CD4-positive, CD25-positive, alpha-beta regulatory T cell (primary cell): ENCODE measurements at regions not wholly inside any gene's neighbourhood (a gene's known extent, or its start where the extent isn't known, plus 50 kb on each side); places are given as distances from the start of the nearest gene placed in this dataset.

Experiments
- ATAC-seq, 2 donors: fragments of 150-1000 bp; cut with Tn5 transposase; one replicate each; pipeline ENCODE4 v1.10.0; 2021; ENCODE audit warnings: low read depth in 2 of 2, moderate number of reproducible peaks in 2 of 2, moderate library complexity in 1 of 2
- DNase-seq, 3 donors: peaks; one replicate each; pipeline versions ENCODE4 v3.0.0 to v3.0.0-alpha.2; 2012 to 2022; ENCODE audit warnings: mixed read lengths in 1 of 3
- H3K27ac ChIP-seq: one replicate; pipeline ENCODE4 v1.7.0; 2013; ENCODE audit warnings: mild to moderate bottlenecking, low read length; ENCODE audit not compliant: insufficient read depth, poor library complexity, severe bottlenecking
- H3K27me3 ChIP-seq: one replicate; pipeline ENCODE4 v1.7.0; 2013; ENCODE audit warnings: low read length; ENCODE audit not compliant: control insufficient read depth, insufficient read depth
- H3K36me3 ChIP-seq: one replicate; pipeline ENCODE4 v1.7.0; 2013; ENCODE audit warnings: mild to moderate bottlenecking, low read length, moderate library complexity; ENCODE audit not compliant: control insufficient read depth, insufficient read depth
- H3K4me1 ChIP-seq: 2 replicates; pipeline ENCODE4 v1.7.0; 2013; ENCODE audit warnings: mild to moderate bottlenecking, low read length; ENCODE audit not compliant: insufficient read depth, control insufficient read depth, poor library complexity, severe bottlenecking
- H3K4me3 ChIP-seq: one replicate; pipeline ENCODE4 v1.7.0; 2013; ENCODE audit warnings: low read depth, mild to moderate bottlenecking, low read length, moderate library complexity
- H3K9me3 ChIP-seq, 2 experiments: 1 replicate in 1 of 2; 2 replicates in 1 of 2; pipeline ENCODE4 v1.7.0; 2013; ENCODE audit warnings: low read length in 2 of 2, mild to moderate bottlenecking in 1 of 2, moderate library complexity in 1 of 2; ENCODE audit not compliant: control insufficient read depth in 2 of 2
- H3K27ac Mint-ChIP-seq, 3 donors: one replicate each; pipeline ENCODE4 v1.8.0; 2020 to 2022; ENCODE audit warnings: mild to moderate bottlenecking in 3 of 3, mixed read lengths in 3 of 3, moderate library complexity in 2 of 3
- H3K27me3 Mint-ChIP-seq: one replicate; pipeline ENCODE4 v1.8.0; 2022; ENCODE audit warnings: mild to moderate bottlenecking, mixed read lengths
- H3K36me3 Mint-ChIP-seq: one replicate; pipeline ENCODE4 v1.8.0; 2020; ENCODE audit warnings: mixed read lengths
- H3K4me1 Mint-ChIP-seq, 4 donors: one replicate each; pipeline ENCODE4 v1.8.0; 2020 to 2022; ENCODE audit warnings: mixed read lengths in 4 of 4, mild to moderate bottlenecking in 1 of 4
- H3K4me3 Mint-ChIP-seq, 4 donors: one replicate each; pipeline ENCODE4 v1.8.0; 2020 to 2022; ENCODE audit warnings: mild to moderate bottlenecking in 4 of 4, mixed read lengths in 4 of 4, moderate library complexity in 3 of 4
- H3K9me3 Mint-ChIP-seq, 7 donors: one replicate each; pipeline ENCODE4 v1.8.0; 2020 to 2022; ENCODE audit warnings: mixed read lengths in 7 of 7, mild to moderate bottlenecking in 3 of 7, moderate library complexity in 2 of 7

GRCh38 chr3:13718436-13718835 is 161.4 kb downstream of the WNT7A start:
- Mint-ChIP-seq H3K9me3 (peaks cover 0 to 21% (median 9%) of the 10 kb centered on the region in 7 donors), H3K4me3 (no peak overlapping the region), H3K36me3 (peaks cover 4% of the 10 kb centered on the region), H3K27ac (no peak overlapping the region), H3K27me3 (no peaks in the 10 kb centered on the region), H3K4me1 (peaks cover 0 to 2% (median 0%) of the 10 kb centered on the region in 4 donors)
- DNase-seq (no peak), ATAC-seq (no peak)
- no peaks in the 10 kb centered on the region for H3K4me1 ChIP-seq
- H3K27ac ChIP-seq = no peak overlapping the region
- H3K4me3 ChIP-seq = no peak overlapping the region
- no peaks in the 10 kb centered on the region for H3K27me3 ChIP-seq
- no peaks in the 10 kb centered on the region for H3K36me3 ChIP-seq
- H3K9me3 ChIP-seq = no peaks in the 10 kb centered on the region

GRCh38 chr3:13718000-13718399 is 161.9 kb downstream of the WNT7A start:
- ATAC-seq (no peak), DNase-seq (no peak)
- H3K9me3 ChIP-seq = no peaks in the 10 kb centered on the region
- no peaks in the 10 kb centered on the region for H3K4me1 ChIP-seq
- no peaks in the 10 kb centered on the region for H3K27me3 Mint-ChIP-seq
- H3K4me1 Mint-ChIP-seq = peaks cover 0 to 2% (median 0%) of the 10 kb centered on the region in 4 donors
- no peak overlapping the region for H3K4me3 ChIP-seq
- H3K27ac Mint-ChIP-seq = no peak overlapping the region
- H3K36me3 Mint-ChIP-seq = peaks cover 4% of the 10 kb centered on the region
- H3K27me3 ChIP-seq = no peaks in the 10 kb centered on the region
- H3K27ac ChIP-seq = no peak overlapping the region
- H3K9me3 Mint-ChIP-seq = peaks cover 0 to 22% (median 9%) of the 10 kb centered on the region in 7 donors
- H3K36me3 ChIP-seq = no peaks in the 10 kb centered on the region
- H3K4me3 Mint-ChIP-seq = no peak overlapping the region

- Mint-ChIP-seq H3K4me1 (peaks cover 0 to 2% (median 0%) of the 10 kb centered on the region in 4 donors), H3K9me3 (peaks cover 0 to 24% (median 4%) of the 10 kb centered on the region in 7 donors), H3K27me3 (no peaks in the 10 kb centered on the region), H3K4me3 (no peak overlapping the region), H3K36me3 (peaks cover under 1% of the 10 kb centered on the region), H3K27ac (no peak overlapping the region)
- no peaks in the 10 kb centered on the region for H3K36me3 ChIP-seq
- H3K9me3 ChIP-seq = no peaks in the 10 kb centered on the region
- no peak overlapping the region for H3K4me3 ChIP-seq
- H3K27me3 ChIP-seq = no peaks in the 10 kb centered on the region
- no peaks in the 10 kb centered on the region for H3K4me1 ChIP-seq
- no peak overlapping the region for H3K27ac ChIP-seq
- ATAC-seq = no peak
- DNase-seq = no peak
Observed at GRCh38 chr3:13717222-13717895, 162.5 kb downstream of the WNT7A start.

GRCh38 chr3:13716540-13717221 is 163.2 kb downstream of the WNT7A start:
- Mint-ChIP-seq H3K9me3 (peaks cover 0 to 28% (median 5%) of the 10 kb centered on the region in 7 donors), H3K36me3 (no peaks in the 10 kb centered on the region), H3K27me3 (no peaks in the 10 kb centered on the region), H3K4me3 (no peak overlapping the region), H3K4me1 (peaks cover 0 to 2% (median 0%) of the 10 kb centered on the region in 4 donors), H3K27ac (no peak overlapping the region)
- H3K36me3 ChIP-seq = no peaks in the 10 kb centered on the region
- H3K4me1 ChIP-seq = no peaks in the 10 kb centered on the region
- H3K4me3 ChIP-seq = no peak overlapping the region
- ATAC-seq (no peak), DNase-seq (no peak)
- no peaks in the 10 kb centered on the region for H3K9me3 ChIP-seq
- H3K27ac ChIP-seq = no peak overlapping the region
- H3K27me3 ChIP-seq = no peaks in the 10 kb centered on the region

- peaks cover 0 to 35% (median 6%) of the 10 kb centered on the region in 7 donors for H3K9me3 Mint-ChIP-seq
- no peaks in the 10 kb centered on the region for H3K36me3 Mint-ChIP-seq
- H3K27me3 ChIP-seq = no peaks in the 10 kb centered on the region
- no peak for DNase-seq
- no peak for ATAC-seq
- no peaks in the 10 kb centered on the region for H3K27me3 Mint-ChIP-seq
- no peaks in the 10 kb centered on the region for H3K36me3 ChIP-seq
- H3K4me3 Mint-ChIP-seq = no peak overlapping the region
- no peak overlapping the region for H3K27ac Mint-ChIP-seq
- no peak overlapping the region for H3K4me3 ChIP-seq
- H3K27ac ChIP-seq = no peak overlapping the region
- H3K4me1 Mint-ChIP-seq = peaks cover 0 to 2% (median 0%) of the 10 kb centered on the region in 4 donors
- H3K9me3 ChIP-seq = no peaks in the 10 kb centered on the region
- H3K4me1 ChIP-seq = no peaks in the 10 kb centered on the region
Observed at GRCh38 chr3:13715961-13716360, 163.9 kb downstream of the WNT7A start.

- peaks cover 0 to 2% (median 0%) of the 10 kb centered on the region in 4 donors for H3K4me1 Mint-ChIP-seq
- no peaks in the 10 kb centered on the region for H3K4me1 ChIP-seq
- DNase-seq = no peak
Observed at GRCh38 chr3:13715167-13715954, 164.5 kb downstream of the WNT7A start.

GRCh38 chr3:13714251-13714916 is 165.5 kb downstream of the FBLN2 start:
- Mint-ChIP-seq H3K36me3 (no peaks in the 10 kb centered on the region), H3K4me1 (peaks cover 0 to 2% (median 0%) of the 10 kb centered on the region in 4 donors), H3K9me3 (peaks cover 0 to 51% (median 10%) of the 10 kb centered on the region in 7 donors), H3K4me3 (no peak overlapping the region), H3K27ac (no peak overlapping the region), H3K27me3 (no peaks in the 10 kb centered on the region)
- no peaks in the 10 kb centered on the region for H3K9me3 ChIP-seq
- DNase-seq (no peak), ATAC-seq (no peak)
- no peaks in the 10 kb centered on the region for H3K27me3 ChIP-seq
- H3K4me3 ChIP-seq = no peak overlapping the region
- no peaks in the 10 kb centered on the region for H3K36me3 ChIP-seq
- H3K4me1 ChIP-seq = no peaks in the 10 kb centered on the region
- no peak overlapping the region for H3K27ac ChIP-seq

More at GRCh38 chr3:13715167-13715954, 164.5 kb downstream of the WNT7A start:
- H3K36me3 Mint-ChIP-seq = no peaks in the 10 kb centered on the region
- H3K27me3 Mint-ChIP-seq = no peaks in the 10 kb centered on the region
- H3K9me3 Mint-ChIP-seq = peaks cover 0 to 41% (median 10%) of the 10 kb centered on the region in 7 donors
- no peak for ATAC-seq
- no peak overlapping the region for H3K4me3 ChIP-seq
- no peaks in the 10 kb centered on the region for H3K36me3 ChIP-seq
- H3K4me3 Mint-ChIP-seq = no peak overlapping the region
- H3K9me3 ChIP-seq = no peaks in the 10 kb centered on the region
- no peak overlapping the region for H3K27ac Mint-ChIP-seq
- no peaks in the 10 kb centered on the region for H3K27me3 ChIP-seq
- no peak overlapping the region for H3K27ac ChIP-seq
